Endothelial cell of umbilical vein (primary cell): ENCODE measurements at regions not wholly inside any gene's neighbourhood (a gene's known extent, or its start where the extent isn't known, plus 50 kb on each side); places are given as distances from the start of the nearest gene placed in this dataset.

ENCODE experiments used
- BruUV-seq: library from RNA; stranded (reverse); fragments of 400-500 nt; replicated peaks from 2 replicates; lab custom pipeline; 2021; lab: Mats Ljungman, UMichigan
- CTCF ChIA-PET: fragments of 300-600, 350-600 bp; sonication (Branson Sonifier 250); formaldehyde crosslinking; loops from one replicate; lab custom pipeline; 2021; ENCODE audit warnings: antibody characterized with exemption, inconsistent platforms; lab: Charles Lee
- POLR2A ChIA-PET: fragments of 300-600, 350-600 bp; sonication (Branson Sonifier 250); formaldehyde crosslinking; loops from one replicate; lab custom pipeline; 2021; ENCODE audit warnings: antibody characterized with exemption, inconsistent platforms; lab: Charles Lee
- DNase-seq: peaks from one replicate; pipeline ENCODE4 v3.0.0-alpha.2; 2011; ENCODE audit warnings: low read depth, low spot score
- FAIRE-seq: peaks from 2 replicates; lab custom pipeline; 2011; peaks lifted over from hg19 to GRCh38; lab: Jason Lieb, UNC
- H2AFZ ChIP-seq: 2 replicates; pipeline ENCODE4 v1.6.0; 2012; ENCODE audit warnings: low read depth, low read length, control low read depth, inconsistent platforms
- H3K27ac ChIP-seq: 2 replicates; pipeline ENCODE4 v1.5.1; 2011; ENCODE audit warnings: low read depth, mild to moderate bottlenecking, control low read depth, low read length, moderate library complexity; ENCODE audit not compliant: insufficient read depth
- H3K27me3 ChIP-seq, 2 experiments: 2 replicates each; pipeline versions ENCODE4 v1.6.0 to v1.6.1; 2011; ENCODE audit warnings: low read length in 2 of 2, mixed read lengths in 1 of 2; ENCODE audit not compliant: control insufficient read depth in 2 of 2, insufficient read depth in 2 of 2
- H3K36me3 ChIP-seq, 2 experiments: 2 replicates in 1 of 2; 3 replicates in 1 of 2; pipeline ENCODE4 v1.5.1; 2011; ENCODE audit warnings: low read length in 2 of 2, mild to moderate bottlenecking in 1 of 2, moderate library complexity in 1 of 2; ENCODE audit not compliant: control insufficient read depth in 2 of 2, insufficient read depth in 2 of 2; ENCODE audit errors: extremely low read depth in 1 of 2
- H3K4me1 ChIP-seq: 3 replicates; pipeline ENCODE4 v1.5.1; 2011; ENCODE audit warnings: mild to moderate bottlenecking, low read length; ENCODE audit not compliant: control insufficient read depth, insufficient read depth; ENCODE audit errors: extremely low read depth
- H3K4me2 ChIP-seq: 2 replicates; pipeline ENCODE4 v1.6.1; 2011; ENCODE audit warnings: low read length, control low read depth, mixed read lengths; ENCODE audit not compliant: insufficient read depth
- H3K4me3 ChIP-seq, 3 experiments: fragments of 200-600 bp in 1 of 3; sonication (generic), shearing (Covaris generic) in 1 of 3; replicated peaks in 1 of 3; 2 replicates each; pipeline ENCODE4 v1.5.1; 2011 to 2016; ENCODE audit warnings: control low read depth in 3 of 3, low read length in 3 of 3, mild to moderate bottlenecking in 2 of 3, inconsistent platforms in 1 of 3, low read depth in 1 of 3, moderate library complexity in 1 of 3; ENCODE audit not compliant: insufficient read depth in 1 of 3
- H3K79me2 ChIP-seq: 2 replicates; pipeline ENCODE4 v1.6.0; 2012; ENCODE audit warnings: low read length, inconsistent platforms; ENCODE audit not compliant: control insufficient read depth, insufficient read depth
- H3K9ac ChIP-seq: replicated peaks from 2 replicates; pipeline ENCODE3; 2011; ENCODE audit warnings: low read length, control low read depth; ENCODE audit not compliant: insufficient read depth; ENCODE audit errors: extremely low read depth
- H3K9me1 ChIP-seq: replicated peaks from 3 replicates; pipeline ENCODE4 v1.6.0; 2011; ENCODE audit warnings: mild to moderate bottlenecking, low read length; ENCODE audit not compliant: control insufficient read depth, insufficient read depth; ENCODE audit errors: extremely low read depth
- H3K9me3 ChIP-seq: replicated peaks from 2 replicates; pipeline ENCODE4 v1.5.1; 2012; ENCODE audit warnings: low read length, inconsistent platforms; ENCODE audit not compliant: control insufficient read depth, insufficient read depth
- H4K20me1 ChIP-seq: replicated peaks from 2 replicates; pipeline ENCODE3; 2011; ENCODE audit warnings: mild to moderate bottlenecking, low read length; ENCODE audit not compliant: control insufficient read depth, insufficient read depth; ENCODE audit errors: extremely low read depth
- EZH2 ChIP-seq: IDR thresholded peaks from 2 replicates; pipeline ENCODE4 v1.6.1; 2012; ENCODE audit warnings: borderline replicate concordance, low read depth, mild to moderate bottlenecking, moderate library complexity, low read length, inconsistent platforms; ENCODE audit not compliant: severe bottlenecking
- FOS ChIP-seq: IDR thresholded peaks from 2 replicates; pipeline ENCODE4 v1.6.1; 2011; ENCODE audit warnings: mild to moderate bottlenecking, low read length, moderate library complexity, borderline replicate concordance; ENCODE audit not compliant: insufficient read depth
- GATA2 ChIP-seq: IDR thresholded peaks from 2 replicates; pipeline ENCODE4 v1.7.0; 2011; ENCODE audit warnings: low read depth, mild to moderate bottlenecking, moderate library complexity, mixed read lengths, low read length; ENCODE audit not compliant: insufficient read length, insufficient read depth
- JUN ChIP-seq: IDR thresholded peaks from 2 replicates; pipeline ENCODE4 v1.6.1; 2011; ENCODE audit warnings: borderline replicate concordance, low read depth; ENCODE audit not compliant: insufficient read length, insufficient read depth
- MYC ChIP-seq: IDR thresholded peaks from one replicate; pipeline ENCODE4 v1.6.1; 2011; ENCODE audit warnings: mild to moderate bottlenecking, low read depth, low read length
- POLR2A ChIP-seq: IDR thresholded peaks from 2 replicates; pipeline ENCODE4 v1.6.1; 2012; ENCODE audit warnings: low read depth, mild to moderate bottlenecking, control low read depth, low read length
- POLR2AphosphoS5 ChIP-seq: IDR thresholded peaks from 2 replicates; pipeline ENCODE4 v1.6.1; 2012; ENCODE audit warnings: low read depth, mild to moderate bottlenecking, control low read depth, low read length, moderate library complexity; ENCODE audit not compliant: insufficient read depth
- dilution Hi-C: fragments of 300-500 bp; cut with MboI; formaldehyde crosslinking; loops from one replicate; pipeline ENCODE4 v1.15.0; 2019; ENCODE audit warnings: low sequenced_read_pairs; ENCODE audit not compliant: extremely low pct_ligation_motif_present
- intact Hi-C: fragments of 100-400 bp; cut with micrococcal nuclease; formaldehyde crosslinking; loops from one replicate; pipeline ENCODE4 v1.10.0; 2022
- TF ChIP-seq, protein P1 (sequence below), 2 donors: IDR thresholded peaks; 1 replicate in 1 of 2; 2 replicates in 1 of 2; pipeline ENCODE4 v1.5.1; 2011; ENCODE audit warnings: low read length in 2 of 2, mild to moderate bottlenecking in 2 of 2, moderate library complexity in 2 of 2, control low read depth in 1 of 2, inconsistent platforms in 1 of 2, low read depth in 1 of 2; ENCODE audit not compliant: insufficient read depth in 1 of 2; ENCODE audit errors: extremely low read depth in 1 of 2
- TF ChIP-seq, protein P2 (sequence below): IDR thresholded peaks from 2 replicates; pipeline ENCODE4 v1.6.1; 2011; ENCODE audit not compliant: insufficient read depth, insufficient read length

DNA sequence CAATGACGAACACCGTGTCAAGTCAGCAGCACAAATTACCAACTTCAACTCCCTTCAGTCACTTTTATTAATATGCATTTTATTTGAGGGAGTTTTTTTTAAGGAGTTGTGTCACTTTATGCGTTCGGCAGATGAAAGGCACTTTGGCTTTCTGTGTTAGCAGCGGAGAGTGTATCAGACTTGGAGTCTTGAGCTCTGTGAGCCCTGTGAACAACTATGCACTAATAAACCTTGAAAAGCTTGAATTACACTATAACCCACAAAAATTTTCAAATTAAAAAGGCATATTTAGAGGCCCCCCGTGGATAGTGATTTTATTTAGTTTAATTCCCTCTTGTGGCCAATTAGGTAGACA is 335.3 kb upstream of the NT5E start:
- H3K9me3 ChIP-seq = no peaks in the 10 kb centered on the region
- H4K20me1 ChIP-seq = no peaks in the 10 kb centered on the region
- H3K4me2 ChIP-seq = no peak overlapping the region
- TF ChIP-seq EZH2 (no peak), GATA2 (no peak), JUN (no peak), POLR2AphosphoS5 (no peak), POLR2A (no peak), FOS (no peak), MYC (no peak)
- TF ChIP-seq, protein P1, sequence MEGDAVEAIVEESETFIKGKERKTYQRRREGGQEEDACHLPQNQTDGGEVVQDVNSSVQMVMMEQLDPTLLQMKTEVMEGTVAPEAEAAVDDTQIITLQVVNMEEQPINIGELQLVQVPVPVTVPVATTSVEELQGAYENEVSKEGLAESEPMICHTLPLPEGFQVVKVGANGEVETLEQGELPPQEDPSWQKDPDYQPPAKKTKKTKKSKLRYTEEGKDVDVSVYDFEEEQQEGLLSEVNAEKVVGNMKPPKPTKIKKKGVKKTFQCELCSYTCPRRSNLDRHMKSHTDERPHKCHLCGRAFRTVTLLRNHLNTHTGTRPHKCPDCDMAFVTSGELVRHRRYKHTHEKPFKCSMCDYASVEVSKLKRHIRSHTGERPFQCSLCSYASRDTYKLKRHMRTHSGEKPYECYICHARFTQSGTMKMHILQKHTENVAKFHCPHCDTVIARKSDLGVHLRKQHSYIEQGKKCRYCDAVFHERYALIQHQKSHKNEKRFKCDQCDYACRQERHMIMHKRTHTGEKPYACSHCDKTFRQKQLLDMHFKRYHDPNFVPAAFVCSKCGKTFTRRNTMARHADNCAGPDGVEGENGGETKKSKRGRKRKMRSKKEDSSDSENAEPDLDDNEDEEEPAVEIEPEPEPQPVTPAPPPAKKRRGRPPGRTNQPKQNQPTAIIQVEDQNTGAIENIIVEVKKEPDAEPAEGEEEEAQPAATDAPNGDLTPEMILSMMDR (IDR thresholded peaks at IDR 0.05; ENCODE audit: extremely low read depth in 1 of 2, insufficient read depth in 1 of 2, low read depth in 1 of 2, low read length in 2 of 2) = no peak
- TF ChIP-seq, protein P2, sequence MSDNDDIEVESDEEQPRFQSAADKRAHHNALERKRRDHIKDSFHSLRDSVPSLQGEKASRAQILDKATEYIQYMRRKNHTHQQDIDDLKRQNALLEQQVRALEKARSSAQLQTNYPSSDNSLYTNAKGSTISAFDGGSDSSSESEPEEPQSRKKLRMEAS = no peak
- H3K79me2 ChIP-seq = no peaks in the 10 kb centered on the region
- no peak overlapping the region for H2AFZ ChIP-seq
- no peak for FAIRE-seq
- no TSS peak for BruUV-seq
- no peaks in the 10 kb centered on the region for H3K9me1 ChIP-seq
- no peak overlapping the region for H3K27ac ChIP-seq
- no peak overlapping the region for H3K4me3 ChIP-seq
- H3K9ac ChIP-seq = no peak overlapping the region
- ChIA-PET POLR2A (no interaction called here), CTCF (no interaction called here)
- no peaks in the 10 kb centered on the region for H3K36me3 ChIP-seq
- DNase-seq = no peak
- H3K4me1 ChIP-seq = no peaks in the 10 kb centered on the region
- H3K27me3 ChIP-seq = peaks cover 0 to 2% of the 10 kb centered on the region in 2 experiments
- intact Hi-C loops (no loop called here), dilution Hi-C loops (no loop called here)
